Glomerular visceral epithelial cell (primary cell): ENCODE measurements at regions not wholly inside any gene's neighbourhood (a gene's known extent, or its start where the extent isn't known, plus 50 kb on each side); places are given as distances from the start of the nearest gene placed in this dataset.

Source experiments
- DNase-seq: peaks from one replicate; pipeline ENCODE4 v3.0.0-alpha.2; 2016; ENCODE audit errors: extremely low spot score

- no peak for DNase-seq
Measured at GRCh38 chrX:38856670-38857265, 55.5 kb downstream of the MID1IP1 start.

GRCh38 chrX:38857736-38858523, 56.7 kb downstream of the MID1IP1 start:
- DNase-seq: no peak

GRCh38 chrX:38859602-38860001, 58.3 kb downstream of the MID1IP1 start:
- DNase-seq: no peak

- DNase-seq: no peak
Measured at GRCh38 chrX:38860106-38861013, 59.1 kb downstream of the MID1IP1 start.

- DNase-seq: no peak
Measured at GRCh38 chrX:38861489-38861888, 60.2 kb downstream of the MID1IP1 start.

- DNase-seq: no peak
Measured at GRCh38 chrX:38862100-38862499, 60.8 kb downstream of the MID1IP1 start.

- DNase-seq: no peak
Measured at GRCh38 chrX:38864165-38864564, 62.9 kb downstream of the MID1IP1 start.

- DNase-seq: no peak
Measured at GRCh38 chrX:38868321-38868720, 67.1 kb downstream of the MID1IP1 start.

GRCh38 chrX:38868941-38869401, 67.7 kb downstream of the MID1IP1 start:
- no peak for DNase-seq

GRCh38 chrX:38870361-38870895, 69.2 kb downstream of the MID1IP1 start:
- DNase-seq: no peak

GRCh38 chrX:38871129-38872029, 70.1 kb downstream of the MID1IP1 start:
- DNase-seq: no peak

GRCh38 chrX:38877366-38877765, 76.1 kb downstream of the MID1IP1 start:
- DNase-seq: no peak

GRCh38 chrX:38878641-38879340, 77.5 kb downstream of the MID1IP1 start:
- DNase-seq: no peak

GRCh38 chrX:38879631-38880220, 78.5 kb downstream of the MID1IP1 start:
- DNase-seq: no peak

GRCh38 chrX:38880296-38880854, 79.1 kb downstream of the MID1IP1 start:
- DNase-seq: peak; percentile 12

- no peak for DNase-seq
Measured at GRCh38 chrX:38881066-38881465, 79.8 kb downstream of the MID1IP1 start.

- DNase-seq: no peak
Measured at GRCh38 chrX:38881727-38882126, 80.5 kb downstream of the MID1IP1 start.

GRCh38 chrX:38882894-38883626, 81.8 kb downstream of the MID1IP1 start:
- peak; percentile 59 for DNase-seq

- DNase-seq: no peak
Measured at GRCh38 chrX:38886112-38886511, 84.9 kb downstream of the MID1IP1 start.
